Neural progenitor cell (in vitro differentiated cells): ENCODE measurements at regions not wholly inside any gene's neighbourhood (a gene's known extent, or its start where the extent isn't known, plus 50 kb on each side); places are given as distances from the start of the nearest gene placed in this dataset.

Source experiments
- CTCF ChIP-seq: fragments of 200-600 bp; sonication (generic); IDR thresholded peaks from 2 replicates; pipeline ENCODE4 v1.5.1; 2017; ENCODE audit warnings: antibody characterized with exemption, mild to moderate bottlenecking
- EZH2 ChIP-seq: fragments of 200-600 bp; sonication (generic); IDR thresholded peaks from 2 replicates; pipeline ENCODE4 v1.6.1; 2017; ENCODE audit warnings: antibody characterized with exemption, mild to moderate bottlenecking, moderate library complexity

GRCh38 chr1:87549738-87550137 is 221.1 kb downstream of the LMO4 start:
- TF ChIP-seq CTCF (no peak), EZH2 (no peak)
